Adrenal gland (tissue), 9 donors: ENCODE measurements at regions not wholly inside any gene's neighbourhood (a gene's known extent, or its start where the extent isn't known, plus 50 kb on each side); places are given as distances from the start of the nearest gene placed in this dataset.

ENCODE experiments used
- DNase-seq, 7 donors: peaks; one replicate each; pipeline ENCODE4 v3.0.0-alpha.2; 2019 to 2020
- H3K27ac ChIP-seq, 5 donors: fragments of 200-600 bp; sonication (generic) in 4 of 5; 1 replicate in 3 of 5; 2 replicates in 2 of 5; pipeline versions ENCODE4 v1.5.1 to v1.8.0; 2016 to 2020; ENCODE audit warnings: mild to moderate bottlenecking in 1 of 5
- H3K27me3 ChIP-seq: fragments of 200-600 bp; 2 replicates; pipeline ENCODE4 v1.8.0; 2021
- H3K36me3 ChIP-seq, 2 donors: fragments of 200-600 bp; replicated peaks in 1 of 2; 1 replicate in 1 of 2; 2 replicates in 1 of 2; pipeline versions ENCODE4 v1.5.1 to v1.8.0; 2018 to 2022
- H3K4me1 ChIP-seq, 2 donors: fragments of 200-600 bp; replicated peaks in 1 of 2; 1 replicate in 1 of 2; 2 replicates in 1 of 2; pipeline versions ENCODE4 v1.5.1 to v1.8.0; 2018 to 2021
- H3K4me3 ChIP-seq, 4 donors: fragments of 200-600 bp; sonication (generic) in 3 of 4; one replicate each; pipeline ENCODE4 v1.5.1; 2016 to 2018
- H3K9me3 ChIP-seq, 3 donors: fragments of 200-600 bp; sonication (generic) in 1 of 3; replicated peaks in 1 of 3; 1 replicate in 2 of 3; 2 replicates in 1 of 3; pipeline versions ENCODE4 v1.5.1 to v1.8.0; 2016 to 2021
- CTCF ChIP-seq, 6 experiments: fragments of 450-650 bp in 4 of 6; fragments of 200-600 bp in 2 of 6; sonication (generic) in 1 of 6; IDR thresholded peaks; 1 replicate in 5 of 6; 2 replicates in 1 of 6; pipeline versions ENCODE4 v1.5.1 to v1.8.0; 2016 to 2021; ENCODE audit warnings: antibody characterized with exemption in 6 of 6, mild to moderate bottlenecking in 2 of 6, moderate library complexity in 1 of 6
- POLR2A ChIP-seq, 2 donors: fragments of 450-650 bp; IDR thresholded peaks; one replicate each; pipeline ENCODE4 v1.6.1; 2017; ENCODE audit warnings: antibody characterized with exemption in 2 of 2, mild to moderate bottlenecking in 2 of 2, moderate library complexity in 1 of 2
- WGBS, 4 donors: extraction: QIAGEN DNeasy Blood & Tissue Kit in 2 of 4; methylation state at CpG; one replicate each; pipeline versions ENCODE4 v1.1.5 to v1.1.7; 2013 to 2017; 5-methylcytosine and 5-hydroxymethylcytosine counted together
- intact Hi-C, 2 donors: fragments of 100-400 bp; cut with DNase I; formaldehyde crosslinking; loops; one replicate each; pipeline versions ENCODE4 v1.14.1 to v1.15.0; 2022 to 2023
- donor health status: healthy with polysubstance abuse.
- donor health status: Bipolar disorder and iron deficiency.
- donor health status: DM: yes; HTN: yes; CAD: no.
- donor health status: DM: no; HTN: no; CAD: no.
- donor health status: DM: no; HTN: no; CAD: no.

- WGBS, 4 donors, result 74 to 84% (median 78%) methylated on average over 8 to 10 of the region's 10 CpGs
- TF ChIP-seq CTCF (IDR thresholded peaks at IDR 0.05), result no peak
- no peak for TF ChIP-seq POLR2A (IDR thresholded peaks at IDR 0.05)
These were observed 123.9 kb downstream of the TUBA3C start for GRCh38 chr13:19057588-19058340.

GRCh38 chr13:19056984-19057490 lies 124.6 kb downstream of the TUBA3C start:
- Histone ChIP-seq H3K27ac (no peak overlapping the region), H3K27me3 (no peaks in the 10 kb centered on the region), H3K4me1 (no peaks in the 10 kb centered on the region), H3K9me3 (no peaks in the 10 kb centered on the region), H3K4me3 (no peak overlapping the region), H3K36me3 (no peaks in the 10 kb centered on the region)
- TF ChIP-seq POLR2A (IDR thresholded peaks at IDR 0.05), result no peak
- TF ChIP-seq CTCF (IDR thresholded peaks at IDR 0.05), result no peak
- 77 to 82% (median 79%) methylated on average over 10 to 12 of the region's 12 CpGs for WGBS, 4 donors
- DNase-seq, result no peak
- intact Hi-C loops, result no loop called here

More at GRCh38 chr13:19057588-19058340, 123.9 kb downstream of the TUBA3C start:
- DNase-seq, result no peak
- Histone ChIP-seq H3K4me1 (no peaks in the 10 kb centered on the region), H3K27ac (no peak overlapping the region), H3K27me3 (no peaks in the 10 kb centered on the region), H3K4me3 (no peak overlapping the region), H3K9me3 (no peaks in the 10 kb centered on the region), H3K36me3 (no peaks in the 10 kb centered on the region)
- intact Hi-C loops, result no loop called here

- Histone ChIP-seq H3K27me3 (no peaks in the 10 kb centered on the region), H3K4me3 (no peak overlapping the region), H3K9me3 (no peaks in the 10 kb centered on the region), H3K36me3 (no peaks in the 10 kb centered on the region), H3K27ac (no peak overlapping the region), H3K4me1 (no peaks in the 10 kb centered on the region)
- TF ChIP-seq POLR2A (IDR thresholded peaks at IDR 0.05) (no peak), CTCF (IDR thresholded peaks at IDR 0.05) (no peak)
- intact Hi-C loops, result no loop called here
- no peak for DNase-seq
- 79 to 84% (median 81%) methylated on average over 7 to 17 of the region's 17 CpGs for WGBS, 4 donors
These were observed 125.2 kb downstream of the TUBA3C start for GRCh38 chr13:19056355-19056880.

GRCh38 chr13:19055611-19056010 lies 126.0 kb downstream of the TUBA3C start:
- no peaks in the 10 kb centered on the region for H3K9me3 ChIP-seq
- no peak overlapping the region for H3K27ac ChIP-seq
- WGBS, 4 donors, result 55 to 73% (median 64%) methylated on average over 4 to 8 of the region's 8 CpGs
- intact Hi-C loops, result no loop called here
- TF ChIP-seq CTCF (IDR thresholded peaks at IDR 0.05), result no peak
- TF ChIP-seq POLR2A (IDR thresholded peaks at IDR 0.05), result no peak
- no peak overlapping the region for H3K4me3 ChIP-seq
- no peaks in the 10 kb centered on the region for H3K4me1 ChIP-seq
- H3K36me3 ChIP-seq, result no peaks in the 10 kb centered on the region
- no peak for DNase-seq
- no peaks in the 10 kb centered on the region for H3K27me3 ChIP-seq
